H1 (cell line): ENCODE measurements at regions not wholly inside any gene's neighbourhood (a gene's known extent, or its start where the extent isn't known, plus 50 kb on each side); places are given as distances from the start of the nearest gene placed in this dataset.

Experiments used
- CHD2 ChIP-seq: IDR thresholded peaks from 2 replicates; pipeline ENCODE4 v1.6.1; 2012; ENCODE audit warnings: low read length, improper control_type of control experiment
- CTCF ChIP-seq, 3 experiments: IDR thresholded peaks; 1 replicate in 2 of 3; 2 replicates in 1 of 3; pipeline versions ENCODE4 v1.5.1 to v1.6.1; 2011; ENCODE audit warnings: low read length in 3 of 3, mild to moderate bottlenecking in 3 of 3, inconsistent platforms in 2 of 3, low read depth in 1 of 3, moderate library complexity in 1 of 3; ENCODE audit not compliant: insufficient read depth in 1 of 3; ENCODE audit errors: control extremely low read depth in 1 of 3
- POLR2A ChIP-seq, 2 experiments: IDR thresholded peaks; 1 replicate in 1 of 2; 2 replicates in 1 of 2; pipeline ENCODE4 v1.6.1; 2011; ENCODE audit warnings: low read depth in 2 of 2, low read length in 2 of 2, mild to moderate bottlenecking in 2 of 2; ENCODE audit errors: control extremely low read depth in 1 of 2
- YY1 ChIP-seq: IDR thresholded peaks from 2 replicates; pipeline ENCODE4 v1.6.1; 2011; ENCODE audit warnings: low read depth, mild to moderate bottlenecking, low read length

GRCh38 chr6:14269436-14269835 is 151.9 kb downstream of the CD83 start:
- TF ChIP-seq YY1 (no peak), CHD2 (no peak), CTCF (IDR thresholded peaks at IDR 0.05; ENCODE audit: control extremely low read depth in 1 of 3, insufficient read depth in 1 of 3, low read depth in 1 of 3, low read length in 3 of 3) (no peak), POLR2A (IDR thresholded peaks at IDR 0.05; ENCODE audit: control extremely low read depth in 1 of 2, low read depth in 2 of 2, low read length in 2 of 2) (no peak)
